ENCODE measurements at regions not wholly inside any gene's neighbourhood (a gene's known extent, or its start where the extent isn't known, plus 50 kb on each side); places are given as distances from the start of the nearest gene placed in this dataset.

DNA sequence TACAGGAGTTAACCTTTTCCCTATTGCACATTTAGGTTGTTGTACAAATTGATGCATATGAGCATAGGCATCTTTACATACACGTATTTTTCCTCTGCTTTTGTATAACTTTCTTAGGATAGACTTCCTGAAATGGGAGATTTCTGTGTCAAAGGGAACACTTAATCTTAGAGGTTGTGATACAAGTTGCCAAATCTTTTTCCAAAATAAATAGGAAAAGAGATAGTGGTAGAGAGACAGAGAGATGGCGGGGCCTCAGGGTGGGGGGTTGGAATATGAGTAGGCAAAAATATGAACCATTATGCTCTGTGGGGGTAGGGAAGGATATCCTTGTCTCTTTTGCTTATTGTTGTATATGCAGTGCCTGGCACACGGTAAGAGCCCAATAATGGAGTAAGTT, 70.7 kb upstream of the UBE2E1 start:
- TF ChIP-seq, protein P1, sequence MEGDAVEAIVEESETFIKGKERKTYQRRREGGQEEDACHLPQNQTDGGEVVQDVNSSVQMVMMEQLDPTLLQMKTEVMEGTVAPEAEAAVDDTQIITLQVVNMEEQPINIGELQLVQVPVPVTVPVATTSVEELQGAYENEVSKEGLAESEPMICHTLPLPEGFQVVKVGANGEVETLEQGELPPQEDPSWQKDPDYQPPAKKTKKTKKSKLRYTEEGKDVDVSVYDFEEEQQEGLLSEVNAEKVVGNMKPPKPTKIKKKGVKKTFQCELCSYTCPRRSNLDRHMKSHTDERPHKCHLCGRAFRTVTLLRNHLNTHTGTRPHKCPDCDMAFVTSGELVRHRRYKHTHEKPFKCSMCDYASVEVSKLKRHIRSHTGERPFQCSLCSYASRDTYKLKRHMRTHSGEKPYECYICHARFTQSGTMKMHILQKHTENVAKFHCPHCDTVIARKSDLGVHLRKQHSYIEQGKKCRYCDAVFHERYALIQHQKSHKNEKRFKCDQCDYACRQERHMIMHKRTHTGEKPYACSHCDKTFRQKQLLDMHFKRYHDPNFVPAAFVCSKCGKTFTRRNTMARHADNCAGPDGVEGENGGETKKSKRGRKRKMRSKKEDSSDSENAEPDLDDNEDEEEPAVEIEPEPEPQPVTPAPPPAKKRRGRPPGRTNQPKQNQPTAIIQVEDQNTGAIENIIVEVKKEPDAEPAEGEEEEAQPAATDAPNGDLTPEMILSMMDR (IDR thresholded peaks at IDR 0.05; ENCODE audit: insufficient read depth, low read length, poor library complexity, severe bottlenecking) = no peak
- TF ChIP-seq EZH2phosphoT487 (conservative IDR thresholded peaks at IDR 0.05; ENCODE audit: low read length) = no peak
